HepG2 (cell line): ENCODE measurements at regions not wholly inside any gene's neighbourhood (a gene's known extent, or its start where the extent isn't known, plus 50 kb on each side); places are given as distances from the start of the nearest gene placed in this dataset.

ENCODE experiments used
- ATAC-seq: fragments of 200-7000 bp; cut with Tn5 transposase; 3 replicates; pipeline ENCODE4 v1.9.1; 2020; ENCODE audit warnings: mild to moderate bottlenecking, moderate library complexity
- BruUV-seq: library from RNA; stranded (reverse); fragments of 400-500 nt; replicated peaks from 2 replicates; lab custom pipeline; 2021; lab: Mats Ljungman, UMichigan
- CTCF ChIA-PET: fragments of 300-600 bp; formaldehyde crosslinking; extraction: SDS; loops from one replicate; lab custom pipeline; 2021; ENCODE audit warnings: low total read pairs, inconsistent platforms, low intra/inter-chr PET ratio; lab: Yijun Ruan, JAX
- POLR2A ChIA-PET: fragments of 350-600 bp; sonication (Branson Sonifier 250); formaldehyde crosslinking; loops from one replicate; lab custom pipeline; 2020; ENCODE audit warnings: antibody characterized with exemption, inconsistent platforms; lab: Yijun Ruan, JAX
- DNase-seq: peaks from one replicate; pipeline ENCODE4 v3.0.0-alpha.2; 2015; ENCODE audit warnings: low spot score
- FAIRE-seq: peaks from 3 replicates; lab custom pipeline; 2011; peaks lifted over from hg19 to GRCh38; lab: Jason Lieb, UNC
- H2AFZ ChIP-seq: one replicate; pipeline ENCODE4 v1.6.1; 2011; ENCODE audit warnings: low read length, inconsistent platforms
- H3K27ac ChIP-seq: fragments of 300-600 bp; 3 replicates; pipeline ENCODE4 v1.8.0; 2011; ENCODE audit warnings: mixed run types, mild to moderate bottlenecking, mixed read lengths, low read length, inconsistent platforms; ENCODE audit not compliant: insufficient read depth; ENCODE audit errors: extremely low read length
- H3K27me3 ChIP-seq, 2 experiments: fragments of 200-600 bp in 1 of 2; 2 replicates in 1 of 2; 3 replicates in 1 of 2; pipeline versions ENCODE4 v1.6.0 to v1.8.0; 2011; ENCODE audit warnings: low read length in 2 of 2, mild to moderate bottlenecking in 2 of 2, moderate library complexity in 2 of 2, inconsistent platforms in 1 of 2; ENCODE audit not compliant: insufficient read depth in 2 of 2, control insufficient read depth in 1 of 2
- H3K36me3 ChIP-seq, 2 experiments: fragments of 200-600 bp in 1 of 2; replicated peaks in 1 of 2; 2 replicates in 1 of 2; 3 replicates in 1 of 2; pipeline versions ENCODE4 v1.5.1 to v1.8.0; 2011; ENCODE audit warnings: low read length in 2 of 2, inconsistent platforms in 1 of 2; ENCODE audit not compliant: insufficient read depth in 2 of 2, control insufficient read depth in 1 of 2
- H3K4me1 ChIP-seq: 2 replicates; pipeline ENCODE4 v1.5.1; 2012; ENCODE audit warnings: low read length, inconsistent platforms; ENCODE audit not compliant: insufficient read depth
- H3K4me2 ChIP-seq: 2 replicates; pipeline ENCODE4 v1.6.0; 2011; ENCODE audit warnings: low read depth, low read length, inconsistent platforms
- H3K4me3 ChIP-seq, 3 experiments: fragments of 200-600 bp in 1 of 3; sonication (generic), shearing (Covaris generic) in 1 of 3; replicated peaks in 1 of 3; 2 replicates each; pipeline ENCODE4 v1.5.1; 2011 to 2016; ENCODE audit warnings: low read length in 3 of 3, inconsistent platforms in 2 of 3, low read depth in 2 of 3, mild to moderate bottlenecking in 2 of 3, control low read depth in 1 of 3, mixed read lengths in 1 of 3; ENCODE audit not compliant: insufficient read depth in 1 of 3
- H3K79me2 ChIP-seq: one replicate; pipeline ENCODE4 v1.6.1; 2011; ENCODE audit warnings: low read length, inconsistent platforms; ENCODE audit not compliant: insufficient read depth
- H3K9ac ChIP-seq: 2 replicates; pipeline ENCODE4 v1.6.0; 2011; ENCODE audit warnings: mild to moderate bottlenecking, low read depth, low read length, inconsistent platforms; ENCODE audit not compliant: insufficient read depth
- H3K9me3 ChIP-seq: 2 replicates; pipeline ENCODE4 v1.5.1; 2012; ENCODE audit warnings: mild to moderate bottlenecking, low read length
- H4K20me1 ChIP-seq: 2 replicates; pipeline ENCODE4 v1.6.0; 2011; ENCODE audit warnings: inconsistent platforms, mild to moderate bottlenecking, low read length, moderate library complexity; ENCODE audit not compliant: insufficient read depth
- CCDC6 ChIP-seq: sonication (generic); formaldehyde crosslinking; IDR thresholded peaks from 2 replicates; pipeline ENCODE4 v1.8.1; 2022; ENCODE audit warnings: mild to moderate bottlenecking, missing genetic modification reagents, moderate library complexity
- KLF16 ChIP-seq, 2 experiments: sonication (generic) in 1 of 2; formaldehyde crosslinking in 1 of 2; IDR thresholded peaks; 2 replicates each; pipeline versions ENCODE4 v1.6.1 to v1.8.0; 2016 to 2023; ENCODE audit warnings: missing genetic modification reagents in 2 of 2, missing compliant biosample characterization in 1 of 2
- PATZ1 ChIP-seq: sonication (generic); formaldehyde crosslinking; IDR thresholded peaks from 2 replicates; pipeline ENCODE4 v1.4.0; 2020; ENCODE audit warnings: missing genetic modification reagents
- PBX2 ChIP-seq: IDR thresholded peaks from 2 replicates; pipeline ENCODE4 v1.6.1; 2016; ENCODE audit warnings: control low read depth
- PHF5A ChIP-seq: IDR thresholded peaks from one replicate; pipeline ENCODE4 v1.6.1; 2018; ENCODE audit warnings: low read depth, missing genetic modification reagents; ENCODE audit not compliant: unreplicated experiment
- ZKSCAN5 ChIP-seq: sonication (generic); formaldehyde crosslinking; IDR thresholded peaks from 2 replicates; pipeline ENCODE4 v1.5.1; 2020; ENCODE audit warnings: mild to moderate bottlenecking, missing genetic modification reagents
- ZNF205 ChIP-seq: IDR thresholded peaks from 2 replicates; pipeline ENCODE4 v1.6.1; 2018; ENCODE audit warnings: missing biosample characterization, missing genetic modification reagents
- ZNF354B ChIP-seq: sonication (generic); formaldehyde crosslinking; IDR thresholded peaks from 2 replicates; pipeline ENCODE4 v1.8.0; 2022; ENCODE audit warnings: mild to moderate bottlenecking, missing genetic modification reagents
- ZNF557 ChIP-seq: sonication (generic); formaldehyde crosslinking; IDR thresholded peaks from 2 replicates; pipeline ENCODE4 v1.4.0; 2020; ENCODE audit warnings: missing genetic modification reagents
- ZNF775 ChIP-seq: sonication (generic); formaldehyde crosslinking; IDR thresholded peaks from 2 replicates; pipeline ENCODE4 v1.4.0; 2020; ENCODE audit warnings: missing genetic modification reagents, mild to moderate bottlenecking, moderate library complexity, borderline replicate concordance
- ZNF780A ChIP-seq: sonication (generic); formaldehyde crosslinking; IDR thresholded peaks from 2 replicates; pipeline ENCODE4 v1.8.0; 2022; ENCODE audit warnings: mild to moderate bottlenecking, missing genetic modification reagents, moderate library complexity
- WGBS: methylation state at CpG from one replicate; pipeline ENCODE4 v1.1.6; 2017; ENCODE audit warnings: low lambda C conversion rate; 5-methylcytosine and 5-hydroxymethylcytosine counted together
- in situ Hi-C: cut with HindIII; loops from 2 replicates; pipeline ENCODE4 v1.10.0; 2017; ENCODE audit warnings: low pct_unique_long_range_greater_than_20kb; ENCODE audit not compliant: extremely low pct_ligation_motif_present
- intact Hi-C: fragments of 100-400 bp; cut with micrococcal nuclease; formaldehyde crosslinking; loops from one replicate; pipeline ENCODE4 v1.10.0; 2022; ENCODE audit not compliant: unreplicated experiment

GRCh38 chr1:38555594-38555993 is 304.0 kb downstream of the RRAGC start:
- in situ Hi-C loops, result no loop called here
- intact Hi-C loops, result no loop called here
- Histone ChIP-seq H3K36me3 (no peaks in the 10 kb centered on the region), H3K27ac (no peak overlapping the region), H2AFZ (no peak overlapping the region), H3K4me3 (no peak overlapping the region), H4K20me1 (no peaks in the 10 kb centered on the region), H3K27me3 (peaks cover 2 to 19% of the 10 kb centered on the region in 2 experiments; a peak in 3 of 5 replicates), H3K9ac (no peak overlapping the region), H3K4me1 (no peaks in the 10 kb centered on the region), H3K79me2 (no peaks in the 10 kb centered on the region), H3K9me3 (no peaks in the 10 kb centered on the region), H3K4me2 (no peak overlapping the region)
- ChIA-PET CTCF (no interaction called here), POLR2A (no interaction called here)
- BruUV-seq, result no TSS peak
- WGBS, result 22% methylated on average over 1 of the region's 1 CpG
- FAIRE-seq (no peak), DNase-seq (no peak), ATAC-seq (no peak)
- TF ChIP-seq ZNF557 (CRISPR knock-in tag) (no peak), ZNF354B (CRISPR knock-in tag) (no peak), CCDC6 (no peak), PBX2 (CRISPR knock-in tag) (no peak), ZNF780A (no peak), PHF5A (CRISPR knock-in tag) (no peak), PATZ1 (no peak), ZNF205 (CRISPR knock-in tag) (no peak), ZNF775 (no peak), KLF16 (CRISPR knock-in tag; IDR thresholded peaks at IDR 0.05) (no peak), ZKSCAN5 (CRISPR knock-in tag) (no peak)
